GM04503 (cell line): ENCODE measurements at regions not wholly inside any gene's neighbourhood (a gene's known extent, or its start where the extent isn't known, plus 50 kb on each side); places are given as distances from the start of the nearest gene placed in this dataset.

Experiments
- DNase-seq: peaks from one replicate; pipeline ENCODE4 v3.0.0-alpha.2; 2012; ENCODE audit warnings: low read depth

DNA sequence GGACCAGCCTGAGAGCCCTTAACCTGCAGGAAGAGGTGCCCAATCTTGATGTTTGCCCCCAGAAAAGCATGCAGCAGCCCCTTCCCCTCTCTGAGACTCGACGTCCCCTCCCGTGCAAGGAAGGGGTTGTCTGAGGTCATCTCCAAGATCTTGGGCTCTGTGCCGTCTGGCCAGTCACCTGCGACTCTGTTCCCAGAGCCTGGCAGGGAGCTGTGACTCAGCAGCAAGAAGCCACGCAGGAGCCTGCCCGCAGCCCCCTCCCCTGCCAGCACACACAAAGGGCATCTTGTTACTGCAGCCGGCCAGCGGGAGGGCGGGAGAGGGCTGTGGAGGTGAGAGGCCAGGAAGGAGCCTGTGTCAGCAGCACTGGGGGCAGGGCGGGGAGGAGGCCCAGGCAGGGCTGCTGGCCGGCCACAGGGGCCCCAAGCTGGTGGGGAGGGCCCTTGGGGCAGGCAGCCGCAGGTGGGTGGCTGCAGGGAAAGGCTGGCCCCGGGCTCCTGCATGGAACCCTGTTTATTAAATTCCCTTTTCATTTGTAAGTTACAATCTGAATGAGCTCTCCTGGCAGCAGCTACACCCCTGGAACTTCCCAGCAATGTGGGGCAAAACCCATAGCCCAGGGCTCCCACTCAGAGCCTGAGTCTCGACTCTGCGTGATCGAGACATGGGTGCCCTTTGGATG lies 103.7 kb upstream of the ZMIZ1 start:
- DNase-seq: no peak

DNA sequence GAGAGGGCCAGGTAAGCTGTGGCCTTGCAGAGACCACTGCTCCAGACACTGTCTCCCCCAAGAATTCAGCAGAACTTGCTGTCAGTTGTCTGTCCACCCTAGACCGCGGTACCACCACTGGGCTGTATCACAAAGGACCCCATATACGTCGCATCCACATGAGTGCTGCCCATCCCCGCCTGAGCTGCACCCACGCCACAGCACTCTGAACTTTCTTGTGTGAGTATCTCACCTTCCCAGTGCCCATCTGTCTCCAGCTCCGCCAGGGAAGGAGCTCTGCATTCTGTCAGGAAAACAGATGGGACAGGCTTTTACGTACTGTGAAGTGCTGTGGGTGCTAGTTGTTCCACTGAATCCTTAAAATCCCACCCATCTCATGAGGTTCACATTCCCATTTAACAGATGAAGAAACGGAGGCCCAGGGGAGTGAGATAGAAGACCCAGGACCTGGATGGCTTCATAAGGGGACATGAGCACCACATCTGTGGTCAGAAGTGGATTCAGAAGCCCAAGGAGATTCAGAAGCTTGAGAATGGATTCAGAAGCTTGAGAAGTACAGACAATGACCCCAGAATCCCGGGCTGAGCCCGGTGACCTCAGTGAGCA lies 102.5 kb upstream of the ZMIZ1 start:
- no peak for DNase-seq

DNA sequence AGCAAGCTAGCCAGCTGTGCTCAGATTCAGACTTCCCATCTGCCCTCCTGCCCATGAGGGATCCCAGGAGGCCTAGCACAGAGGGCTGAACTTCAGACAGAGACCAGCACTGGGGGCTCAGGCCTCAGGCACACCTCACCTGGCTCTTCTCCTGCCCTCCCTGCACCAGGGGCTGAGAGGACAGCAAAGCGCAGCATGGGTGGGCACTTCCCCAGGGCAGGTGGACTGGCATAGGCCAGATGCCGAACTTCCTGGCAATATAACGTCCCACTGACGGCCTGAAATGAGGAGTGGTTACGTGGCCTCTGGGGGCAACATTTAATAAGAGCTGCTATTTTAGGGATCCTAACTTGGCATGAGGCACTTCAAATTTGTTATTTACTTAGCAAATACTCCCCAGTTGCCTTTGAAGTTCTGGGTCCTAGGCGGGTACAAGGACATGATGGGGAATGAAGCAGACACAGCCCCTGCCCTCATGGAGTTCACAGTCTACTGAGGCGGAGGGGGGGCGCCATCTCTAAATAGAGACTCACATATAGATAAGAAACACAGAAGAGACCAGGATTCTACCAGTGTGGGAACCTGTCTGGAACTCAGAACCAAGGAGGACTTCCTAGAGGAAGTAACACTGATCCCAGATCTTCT lies 101.8 kb upstream of the ZMIZ1 start:
- DNase-seq: no peak

DNA sequence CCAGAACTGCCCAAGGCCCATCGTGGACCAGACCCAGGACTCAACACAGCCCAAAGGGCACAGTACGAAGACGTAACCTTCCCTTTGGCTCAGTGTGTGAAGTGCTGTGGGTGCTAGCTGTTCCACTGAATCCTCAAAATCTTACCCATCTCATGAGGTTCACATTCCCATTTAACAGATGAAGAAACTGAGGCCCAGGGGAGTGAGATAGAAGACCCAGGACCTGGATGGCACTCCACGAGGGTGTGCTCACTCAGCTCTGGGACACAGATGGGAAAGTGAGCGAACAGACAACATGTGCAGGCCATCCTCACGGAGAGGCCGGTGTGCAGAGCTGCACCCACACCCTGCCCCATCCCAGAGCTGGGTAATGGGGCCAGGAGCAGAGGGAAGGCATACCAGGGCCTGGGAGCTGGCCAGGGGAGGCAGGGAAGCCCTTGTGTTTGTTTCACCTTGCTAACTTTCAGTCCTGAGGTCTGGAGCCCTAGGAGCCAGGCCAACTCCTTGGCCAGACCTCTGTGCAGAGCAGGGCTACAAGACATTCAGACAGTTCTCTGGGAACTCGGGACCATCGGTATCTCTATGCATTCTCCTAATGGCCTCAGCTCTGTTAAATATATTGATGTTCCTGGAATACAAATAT lies 100.3 kb upstream of the ZMIZ1 start:
- no peak for DNase-seq

DNA sequence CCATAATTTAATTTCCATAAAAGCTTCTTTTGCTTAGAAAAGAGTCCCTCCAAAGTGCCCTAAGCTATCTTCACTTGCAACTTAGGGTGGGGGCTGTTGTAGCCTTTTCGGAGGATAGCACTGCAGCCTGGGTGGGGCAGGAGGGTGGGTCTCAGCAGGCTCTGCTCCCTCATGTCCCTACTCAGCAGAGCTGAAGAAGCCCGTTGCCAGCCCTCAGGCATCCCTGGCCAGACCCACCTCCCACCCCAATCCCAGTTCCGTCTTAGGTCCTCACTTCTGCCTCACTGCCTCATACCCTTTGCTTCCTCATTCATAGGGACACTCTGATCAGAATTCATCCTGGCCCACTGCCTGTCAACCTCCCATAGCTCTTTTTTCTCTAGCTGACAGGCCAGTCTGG lies 99.8 kb upstream of the ZMIZ1 start:
- no peak for DNase-seq

DNA sequence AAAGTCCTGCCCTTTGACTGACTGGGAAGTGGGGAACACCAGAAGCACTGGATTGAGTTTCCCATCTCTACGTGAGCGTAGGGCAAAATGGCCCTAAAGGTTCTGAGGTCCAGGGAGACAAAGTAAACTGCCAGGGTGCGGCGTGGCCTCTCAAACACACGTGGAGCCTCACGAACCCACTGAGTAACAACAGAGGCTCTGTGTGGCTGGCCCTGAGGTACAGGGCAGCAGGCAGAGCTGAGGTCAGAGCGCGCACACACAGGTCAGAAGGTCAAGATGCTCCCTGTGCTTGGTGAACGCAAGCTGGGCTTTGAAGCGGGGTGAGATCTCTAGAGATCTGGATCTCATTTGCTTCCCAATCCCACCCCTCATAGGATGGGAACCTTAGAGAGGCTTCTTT lies 99.0 kb upstream of the ZMIZ1 start:
- DNase-seq: no peak

DNA sequence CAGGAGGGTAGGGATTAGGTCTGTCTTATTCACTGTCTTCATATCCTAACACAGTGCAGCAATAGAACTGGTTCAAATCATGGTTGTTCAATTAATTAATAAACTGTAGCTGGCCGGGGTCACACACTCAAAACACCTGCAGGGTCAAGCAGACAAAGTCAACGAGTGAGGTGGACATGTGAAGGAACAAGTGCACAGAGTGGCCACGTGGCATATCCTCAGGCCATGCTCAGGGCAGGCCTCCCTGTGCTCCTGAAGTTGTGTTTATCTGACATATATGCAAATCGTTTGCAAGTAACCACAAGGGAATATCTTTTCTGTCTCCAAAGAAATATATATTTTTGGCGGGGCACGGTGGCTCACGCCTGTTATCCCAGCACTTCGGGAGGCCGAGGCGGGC lies 98.5 kb upstream of the ZMIZ1 start:
- no peak for DNase-seq

DNA sequence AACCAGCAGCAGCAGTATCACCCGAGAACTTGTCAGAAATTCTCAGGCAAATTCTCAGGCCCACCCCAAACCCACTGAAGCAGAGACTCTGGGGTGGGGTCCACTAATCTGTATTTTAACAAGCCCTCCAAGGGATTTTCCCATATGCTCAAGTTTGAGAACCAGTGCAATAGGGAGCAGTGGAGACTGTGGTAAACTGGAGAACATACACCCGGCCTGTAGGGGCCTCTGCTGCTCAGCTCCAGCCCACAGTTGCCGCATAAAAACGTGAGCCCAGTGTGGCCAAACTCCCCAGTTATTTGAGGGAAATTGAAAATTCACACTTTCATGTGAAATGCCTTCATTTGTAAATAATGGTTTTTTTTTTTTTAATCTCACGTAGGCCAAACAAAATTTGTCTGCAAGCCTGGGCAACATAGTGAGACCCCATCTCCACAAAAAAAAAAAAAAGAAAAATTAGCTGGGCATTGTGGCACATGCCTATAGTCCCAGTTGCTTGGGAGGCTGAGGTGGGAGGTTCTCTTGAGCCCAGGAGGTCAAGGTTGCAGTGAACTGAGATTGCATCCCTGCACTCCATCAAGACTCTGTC lies 97.6 kb upstream of the ZMIZ1 start:
- DNase-seq: no peak

DNA sequence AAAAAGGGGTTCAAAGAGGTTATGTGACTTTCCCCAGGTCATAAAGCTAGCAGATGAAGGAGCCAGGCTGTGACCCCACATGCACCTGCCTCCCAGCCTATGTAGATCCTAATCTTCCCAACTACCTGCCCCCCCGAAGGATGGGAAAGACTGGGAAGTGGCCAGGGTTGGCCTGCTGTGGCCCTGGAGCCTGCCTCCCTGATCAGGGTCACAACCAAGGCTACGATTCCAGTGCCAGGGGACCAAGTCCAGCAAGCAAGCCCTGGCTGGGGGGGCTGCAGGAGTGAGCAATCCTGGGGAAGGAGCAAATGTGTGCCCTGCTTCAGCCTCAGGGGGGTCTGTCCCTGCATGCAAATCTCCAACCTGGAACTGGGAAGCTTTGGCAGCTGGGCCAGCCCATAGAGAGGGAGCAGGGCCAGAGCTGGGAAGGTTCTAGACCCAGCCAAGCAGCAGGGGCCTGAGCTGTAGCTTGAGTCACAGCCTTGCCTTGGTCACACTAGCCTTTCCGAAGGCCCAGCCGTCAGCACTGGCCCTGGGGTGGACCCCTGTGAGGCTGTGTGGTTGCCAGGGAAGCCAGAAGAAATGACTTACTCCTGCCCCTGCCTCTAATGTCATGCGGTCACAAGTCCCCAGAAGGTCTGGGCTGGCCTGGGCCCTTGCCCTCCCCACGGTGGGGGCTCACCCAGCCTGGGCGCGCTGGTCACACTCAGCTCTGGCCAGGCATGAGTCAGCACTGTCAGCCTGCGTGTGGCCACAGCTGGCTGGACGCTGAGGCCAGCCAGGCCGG lies 96.4 kb upstream of the ZMIZ1 start:
- DNase-seq: peak; percentile 57

DNA sequence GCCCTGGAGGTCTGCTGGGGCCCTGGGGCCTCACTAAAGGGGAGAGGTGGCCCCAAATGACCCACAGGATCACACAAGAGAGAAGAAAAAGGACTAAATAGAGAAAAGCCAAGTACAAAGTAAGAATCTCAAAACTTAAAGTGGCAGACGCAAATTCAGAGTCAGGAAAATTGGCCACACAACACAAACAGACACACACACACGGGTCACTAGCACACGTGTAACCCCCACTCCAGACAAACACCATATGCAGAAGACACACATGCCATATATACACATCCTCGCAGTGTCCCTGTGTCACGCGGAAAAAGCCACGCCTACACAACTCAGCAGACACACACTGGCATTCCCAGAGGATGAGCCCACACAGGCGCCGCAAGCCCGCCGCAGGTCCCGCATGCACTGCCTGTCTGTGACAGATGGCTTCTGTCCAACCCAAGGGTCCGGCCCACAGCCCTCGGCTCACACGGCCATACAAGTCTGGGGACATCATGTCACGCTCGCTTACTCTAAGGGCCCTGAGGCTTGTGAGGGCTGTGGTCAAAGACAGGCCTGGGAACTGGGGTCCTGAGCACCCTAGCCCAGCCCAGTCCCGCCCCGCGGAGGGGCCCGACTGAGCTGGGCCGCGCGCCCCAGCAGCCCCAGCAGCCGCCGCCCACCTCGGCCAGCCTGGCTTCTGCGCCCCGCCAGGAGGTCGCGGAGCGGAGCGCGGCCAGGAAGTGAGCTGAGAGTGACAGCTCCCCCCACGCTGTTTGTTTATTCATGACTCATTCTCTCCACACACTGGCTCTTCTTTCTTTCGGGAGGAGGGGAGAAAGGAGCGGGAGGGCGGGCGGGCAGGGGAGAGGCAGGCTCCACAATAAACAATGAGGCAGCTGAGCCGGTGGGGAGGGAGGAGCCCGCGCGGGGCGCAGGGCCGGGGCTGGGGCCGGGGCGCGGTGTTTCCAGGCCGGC lies 95.5 kb upstream of the ZMIZ1 start:
- peak; percentile 61 for DNase-seq

DNA sequence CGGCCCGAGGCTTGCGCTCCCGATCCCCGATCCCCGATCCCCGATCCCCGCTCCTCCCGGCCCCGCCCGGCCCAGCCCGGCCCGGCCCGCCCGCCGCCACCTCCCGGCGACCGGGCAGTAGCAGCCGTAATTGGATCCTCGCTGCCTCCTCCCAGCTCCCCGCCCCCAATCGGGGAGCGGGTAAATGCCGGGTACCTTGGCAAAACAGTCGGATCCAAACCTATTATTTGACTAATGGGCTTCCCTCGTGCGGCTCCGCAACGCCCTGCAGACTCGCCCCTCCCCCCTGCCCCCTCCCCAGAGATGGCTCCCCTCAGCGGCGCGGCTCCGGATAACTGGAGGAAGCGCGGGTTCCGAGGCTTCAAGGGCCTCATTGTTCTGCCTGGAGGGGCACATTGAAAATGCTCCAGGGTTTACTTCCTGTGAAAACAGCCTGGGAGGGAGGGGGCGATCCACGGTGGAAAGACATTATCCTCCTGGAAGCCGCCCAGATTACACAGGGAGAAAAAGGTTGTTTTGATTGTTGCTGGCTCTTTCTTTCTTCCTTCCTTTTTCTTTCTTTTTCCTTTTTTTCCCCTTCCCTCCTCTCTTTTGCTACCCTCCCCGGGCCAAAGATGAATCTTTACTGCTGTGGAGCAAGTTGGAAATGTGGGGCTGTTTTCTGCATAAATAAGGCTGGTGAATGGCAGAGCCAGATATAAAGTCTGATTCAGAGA lies 94.7 kb upstream of the ZMIZ1 start:
- DNase-seq: no peak

DNA sequence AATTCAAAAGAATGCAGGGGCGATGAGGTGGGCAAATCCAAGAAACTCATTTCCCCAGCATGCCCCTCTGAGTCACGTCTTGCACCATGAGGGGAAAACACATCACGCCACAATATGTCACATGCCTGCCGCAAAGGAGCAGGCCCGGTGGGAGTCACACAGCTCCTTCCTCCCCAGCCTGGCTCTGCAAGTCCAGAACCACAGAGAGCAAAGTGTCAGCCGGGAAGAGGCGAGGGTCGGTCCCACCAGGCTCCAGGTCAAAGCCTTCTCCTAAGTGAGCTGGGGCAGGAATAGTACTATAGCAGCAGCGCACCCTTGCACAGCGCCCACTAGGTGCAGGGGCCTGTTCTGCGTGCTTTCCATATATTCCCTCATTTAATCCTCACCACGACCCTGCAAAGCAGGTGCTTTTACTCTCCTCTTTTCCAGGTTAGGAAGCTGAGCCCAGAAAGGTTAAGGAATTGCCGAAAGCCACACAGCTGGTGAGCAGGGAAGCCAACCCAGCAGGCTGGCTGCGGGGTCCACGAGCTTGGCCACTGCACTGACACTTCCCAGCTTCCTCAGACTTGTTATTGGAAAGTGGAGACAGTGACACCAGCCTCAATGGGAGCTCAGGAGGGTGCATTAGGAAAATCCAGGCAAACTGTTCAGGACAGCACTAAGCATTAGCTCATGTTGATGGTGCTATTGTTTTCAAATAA lies 94.0 kb upstream of the ZMIZ1 start:
- peak; percentile 49 for DNase-seq

DNA sequence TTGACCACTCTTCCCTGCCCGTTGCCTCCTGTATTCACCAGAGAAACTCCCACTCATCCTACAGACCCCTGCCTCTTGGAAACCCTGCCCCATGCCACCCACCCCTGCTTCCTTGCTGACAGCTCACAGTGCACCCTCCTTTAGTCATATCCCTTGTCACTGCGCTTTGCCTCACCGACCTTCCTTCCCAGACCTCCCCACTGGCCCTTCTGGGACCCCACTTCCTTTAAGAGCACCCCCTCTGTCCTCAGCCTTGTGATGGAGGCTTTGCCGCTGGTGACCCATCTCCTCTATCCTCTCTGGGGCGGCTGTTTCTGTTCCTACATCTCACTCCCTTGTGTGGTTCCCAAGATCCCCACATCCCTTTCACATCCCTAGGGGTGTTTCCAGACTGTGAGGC lies 92.8 kb upstream of the ZMIZ1 start:
- no peak for DNase-seq

DNA sequence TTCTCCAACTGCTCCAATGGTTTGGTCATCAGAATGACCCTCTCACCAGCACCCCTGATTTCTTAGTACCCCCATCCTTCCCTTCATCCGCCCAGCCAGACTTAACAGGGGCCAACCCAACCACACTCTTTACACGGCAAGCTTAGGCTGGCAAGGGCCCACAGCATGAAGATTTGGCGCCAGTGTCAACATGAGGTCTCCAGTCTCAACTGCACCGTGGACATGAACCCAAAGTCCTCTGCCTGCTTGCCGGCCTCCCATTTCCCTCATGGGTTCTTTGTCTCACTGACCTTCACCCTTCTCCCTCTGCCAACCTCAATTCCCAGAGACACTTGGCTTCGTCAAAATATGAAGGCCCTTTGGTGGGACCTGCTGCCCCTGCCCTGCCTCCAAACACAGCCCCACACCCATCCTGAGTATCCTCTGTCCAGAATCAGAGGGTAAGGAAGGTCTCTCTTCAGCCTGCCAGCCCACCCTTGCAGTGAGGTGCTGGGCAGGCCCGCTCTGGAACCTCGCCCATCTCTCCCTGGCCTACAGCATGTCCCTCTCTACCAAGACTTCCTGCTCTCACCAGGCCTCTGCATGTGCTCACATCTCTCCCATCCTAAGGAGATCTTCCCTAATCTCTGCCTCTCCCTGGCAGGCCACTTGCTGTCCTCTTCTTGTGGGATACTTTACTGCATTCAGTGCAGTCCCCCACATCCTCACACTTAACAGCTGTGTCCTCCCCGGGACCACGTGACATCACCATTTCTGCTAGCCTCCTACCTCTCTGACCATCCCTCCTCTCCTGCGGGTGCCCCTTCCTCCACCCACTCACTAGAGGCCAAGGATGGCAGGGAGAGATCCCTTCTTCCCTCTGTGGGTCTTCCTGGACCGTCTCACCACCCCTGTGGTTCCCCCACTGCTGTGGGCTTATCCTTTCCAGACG lies 91.7 kb upstream of the ZMIZ1 start:
- no peak for DNase-seq

DNA sequence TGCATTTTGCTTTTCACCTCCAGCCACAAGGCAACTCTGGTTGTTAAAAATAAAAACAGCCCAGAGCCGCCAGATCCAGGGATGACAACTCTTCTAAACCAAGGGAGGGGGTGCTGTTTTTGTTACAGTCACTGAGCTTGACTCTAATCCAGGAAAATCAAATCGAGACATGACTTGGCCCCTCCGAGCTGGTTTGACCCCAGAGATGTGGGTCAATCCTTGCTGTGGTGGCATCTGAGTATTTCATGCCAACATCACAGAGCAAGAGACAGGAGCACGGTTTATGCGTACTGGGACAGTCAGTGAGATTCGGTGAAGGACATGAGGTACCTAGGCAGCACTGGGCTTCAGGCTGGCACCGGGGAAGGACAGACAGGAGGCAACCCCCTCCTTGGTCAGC lies 88.8 kb upstream of the ZMIZ1 start:
- DNase-seq: no peak

DNA sequence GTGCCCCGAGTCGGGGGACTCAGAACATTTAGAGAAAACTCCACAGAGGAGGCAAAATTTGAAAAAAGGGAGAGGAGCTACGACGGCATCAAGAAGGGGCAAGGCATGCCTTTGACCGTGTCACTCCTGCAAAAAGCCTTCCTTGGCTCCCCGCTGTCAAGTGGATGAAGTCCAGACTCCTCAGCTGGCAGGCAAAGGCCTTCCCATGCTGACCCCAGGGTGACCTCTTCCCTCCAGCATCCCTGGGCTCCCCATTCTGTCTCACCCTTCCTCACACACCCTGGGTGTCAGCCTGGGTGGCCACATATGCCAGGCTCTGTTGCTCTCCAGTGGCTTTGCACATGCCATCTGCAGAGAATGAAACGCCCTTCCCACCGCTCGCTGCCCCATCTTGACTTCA lies 88.4 kb upstream of the ZMIZ1 start:
- no peak for DNase-seq

DNA sequence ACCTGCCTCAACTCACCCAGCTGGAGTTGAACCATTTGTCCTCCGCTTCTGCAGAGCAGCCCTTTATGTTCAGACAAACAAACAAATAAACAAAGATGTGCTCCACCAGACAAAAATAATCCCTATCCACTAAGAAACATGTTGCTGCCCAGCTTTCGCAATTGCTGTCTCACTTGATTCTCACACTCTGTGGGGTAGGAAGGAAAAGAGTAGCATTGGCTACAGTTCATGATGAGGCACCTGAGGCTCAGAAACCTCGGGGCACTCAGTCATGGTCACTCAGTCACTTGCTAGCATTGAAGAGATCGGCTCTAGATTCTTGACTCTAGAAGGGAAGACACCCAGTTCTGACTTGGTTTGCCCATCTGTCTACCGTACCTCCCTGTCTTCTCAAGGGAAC lies 88.0 kb upstream of the ZMIZ1 start:
- no peak for DNase-seq

DNA sequence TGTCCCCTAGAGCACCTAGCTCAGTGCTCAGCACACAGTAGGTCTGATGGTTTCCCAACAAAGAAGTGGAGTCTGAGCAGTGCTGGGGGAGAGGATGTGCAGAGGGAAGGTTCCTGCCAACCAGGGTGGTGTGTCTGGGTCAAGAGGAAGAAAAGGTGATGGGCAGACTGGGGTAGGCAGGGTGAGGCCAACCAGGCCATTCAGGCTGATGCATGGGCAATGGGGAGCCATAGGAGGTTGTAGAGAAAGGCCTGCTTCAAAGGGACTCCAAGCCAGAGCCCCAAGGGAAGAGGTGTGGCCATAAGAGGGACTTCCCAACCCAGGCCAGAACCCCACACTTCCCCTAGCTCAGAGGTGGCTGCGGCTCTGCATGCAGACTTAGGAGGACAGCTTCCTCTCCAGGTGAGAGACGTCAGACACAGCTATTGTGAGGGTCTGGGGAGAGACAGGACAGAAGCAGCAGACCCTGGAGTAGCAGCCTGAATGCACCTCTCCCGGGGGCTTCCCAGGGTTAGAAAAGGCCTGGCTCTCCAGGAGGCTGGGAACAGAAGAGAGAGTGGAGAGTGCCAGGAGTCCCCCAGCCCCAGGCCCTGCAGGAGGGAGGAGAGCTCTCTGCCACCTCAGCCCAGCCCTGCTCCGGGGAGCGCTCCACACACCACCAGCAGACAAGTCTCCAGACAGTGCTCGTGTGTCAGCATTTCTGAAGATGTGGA lies 87.4 kb upstream of the ZMIZ1 start:
- DNase-seq: no peak
